GM13977 (cell line): ENCODE measurements at regions not wholly inside any gene's neighbourhood (a gene's known extent, or its start where the extent isn't known, plus 50 kb on each side); places are given as distances from the start of the nearest gene placed in this dataset.

Experiments
- DNase-seq: peaks from one replicate; pipeline ENCODE4 v3.0.0; 2012; ENCODE audit warnings: low spot score
- CTCF ChIP-seq: IDR thresholded peaks from 2 replicates; pipeline ENCODE4 v1.5.1; 2012; ENCODE audit warnings: mild to moderate bottlenecking, control low read depth; ENCODE audit not compliant: insufficient read depth; ENCODE audit errors: extremely low read depth, missing control alignments
- in situ Hi-C: fragments of 300-500 bp; cut with MboI; formaldehyde crosslinking; loops from one replicate; pipeline ENCODE4 v1.12.0; 2022; ENCODE audit warnings: low sequenced_read_pairs, low pct_unique_long_range_greater_than_20kb, mixed read lengths, inconsistent platforms; ENCODE audit not compliant: unreplicated experiment

GRCh38 chr13:111938741-111939665, 127.9 kb upstream of the SOX1 start:
- no peak for DNase-seq
- in situ Hi-C loops: no loop called here
- TF ChIP-seq CTCF: no peak

GRCh38 chr13:111939666-111940278, 127.2 kb upstream of the SOX1 start:
- no peak for DNase-seq
- no peak for TF ChIP-seq CTCF
- in situ Hi-C loops: no loop called here

- in situ Hi-C loops: no loop called here
- no peak for DNase-seq
- TF ChIP-seq CTCF: no peak
Observed at GRCh38 chr13:111940892-111941291, 126.1 kb upstream of the SOX1 start.

GRCh38 chr13:111941845-111942447, 125.0 kb upstream of the SOX1 start:
- no peak for TF ChIP-seq CTCF
- DNase-seq: no peak
- in situ Hi-C loops: no loop called here

GRCh38 chr13:111943229-111943795, 123.6 kb upstream of the SOX1 start:
- no peak for TF ChIP-seq CTCF

GRCh38 chr13:111944171-111944583, 122.8 kb upstream of the SOX1 start:
- in situ Hi-C loops: no loop called here
- no peak for TF ChIP-seq CTCF
- no peak for DNase-seq

More at GRCh38 chr13:111943229-111943795, 123.6 kb upstream of the SOX1 start:
- in situ Hi-C loops: no loop called here
- DNase-seq: no peak
